Caki2 (cell line): ENCODE measurements at regions not wholly inside any gene's neighbourhood (a gene's known extent, or its start where the extent isn't known, plus 50 kb on each side); places are given as distances from the start of the nearest gene placed in this dataset.
"Not testable (repeated sequence)": the region's sequence is repeated elsewhere in the genome, so short reads cannot be mapped to it uniquely, and the experiment has no call there.

ENCODE experiments used
- DNase-seq: peaks from one replicate; pipeline ENCODE4 v3.0.0-alpha.2; 2015; ENCODE audit warnings: low read depth
- in situ Hi-C: cut with HindIII; loops from 2 replicates; pipeline ENCODE4 v1.10.0; 2016; ENCODE audit warnings: low sequenced_read_pairs, low pct_unique_long_range_greater_than_20kb, mixed read lengths

GRCh38 chr17:77833769-77834168 is 124.7 kb upstream of the TNRC6C start:
- in situ Hi-C loops, result no loop called here
- DNase-seq, result no peak

GRCh38 chr17:77834170-77835115 is 124.1 kb upstream of the TNRC6C start:
- peak; percentile 63 for DNase-seq
- in situ Hi-C loops, result no loop called here

DNA sequence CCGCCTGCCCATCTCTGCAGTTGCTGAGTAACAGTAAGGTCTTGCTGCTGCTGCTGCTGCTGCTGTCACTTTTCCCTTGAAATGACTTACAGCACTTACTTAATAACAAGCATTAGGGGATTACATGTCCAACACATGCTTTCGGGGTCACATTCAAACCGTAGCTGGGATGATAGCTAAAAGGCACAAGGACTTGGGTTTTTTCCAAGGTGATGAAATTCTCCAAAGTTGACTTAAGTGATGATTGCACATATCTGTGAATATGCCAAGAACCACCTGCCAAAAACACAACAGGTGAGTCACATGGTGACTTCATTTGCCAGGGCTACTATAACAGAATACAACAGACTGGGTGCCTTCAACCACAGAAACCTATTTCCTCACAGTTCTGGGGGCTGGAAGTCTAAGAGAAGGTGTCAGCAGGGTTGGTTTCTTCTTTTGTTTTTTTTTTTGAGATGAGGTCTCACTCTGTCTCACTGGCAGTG is 121.9 kb upstream of the TNRC6C start:
- DNase-seq, result peak; percentile 77
- in situ Hi-C loops, result no loop called here

DNA sequence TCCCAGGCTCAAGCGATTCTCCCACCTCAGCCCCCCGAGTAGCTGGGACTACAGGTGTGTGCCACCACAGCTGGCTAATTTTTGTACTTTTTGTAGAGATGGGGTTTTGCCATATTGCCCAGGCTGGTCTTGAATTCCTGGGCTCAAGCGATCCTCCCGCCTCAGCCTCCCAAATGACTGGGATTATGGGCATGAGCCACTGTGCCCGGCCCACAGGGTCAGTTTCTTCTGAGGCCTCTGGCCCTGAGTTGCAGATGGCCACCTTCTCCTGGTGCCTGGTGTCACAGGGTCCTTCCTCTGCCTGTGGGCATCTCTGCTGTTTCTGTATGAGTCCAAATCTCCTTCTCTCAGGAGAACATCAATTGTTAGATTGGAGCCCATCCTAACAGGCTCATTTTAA is 121.4 kb upstream of the TNRC6C start:
- DNase-seq, in situ Hi-C loops: not testable (repeated sequence)

DNA sequence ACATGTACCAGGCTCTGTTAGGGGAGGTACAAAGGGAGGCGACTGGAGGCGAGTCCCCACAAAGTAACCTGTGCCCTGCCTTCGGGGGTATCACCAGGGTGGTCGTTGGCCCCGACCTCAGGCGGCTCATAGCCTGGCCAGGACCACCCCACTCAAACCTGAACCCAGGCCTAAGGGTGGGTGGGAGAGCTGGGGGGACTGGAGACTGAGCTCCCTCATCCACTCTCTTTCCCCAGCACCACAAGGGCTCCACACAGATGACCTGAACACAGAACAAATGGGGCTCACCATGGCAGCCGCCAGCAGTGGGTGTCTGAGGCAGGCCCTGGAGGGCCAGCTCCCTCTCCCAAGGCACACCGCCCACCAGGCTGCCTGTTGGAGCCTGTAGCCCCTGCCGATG is 120.6 kb upstream of the TNRC6C start:
- no peak for DNase-seq
- in situ Hi-C loops, result no loop called here

GRCh38 chr17:77838748-77839697 is 119.5 kb upstream of the TNRC6C start:
- in situ Hi-C loops, result no loop called here

DNA sequence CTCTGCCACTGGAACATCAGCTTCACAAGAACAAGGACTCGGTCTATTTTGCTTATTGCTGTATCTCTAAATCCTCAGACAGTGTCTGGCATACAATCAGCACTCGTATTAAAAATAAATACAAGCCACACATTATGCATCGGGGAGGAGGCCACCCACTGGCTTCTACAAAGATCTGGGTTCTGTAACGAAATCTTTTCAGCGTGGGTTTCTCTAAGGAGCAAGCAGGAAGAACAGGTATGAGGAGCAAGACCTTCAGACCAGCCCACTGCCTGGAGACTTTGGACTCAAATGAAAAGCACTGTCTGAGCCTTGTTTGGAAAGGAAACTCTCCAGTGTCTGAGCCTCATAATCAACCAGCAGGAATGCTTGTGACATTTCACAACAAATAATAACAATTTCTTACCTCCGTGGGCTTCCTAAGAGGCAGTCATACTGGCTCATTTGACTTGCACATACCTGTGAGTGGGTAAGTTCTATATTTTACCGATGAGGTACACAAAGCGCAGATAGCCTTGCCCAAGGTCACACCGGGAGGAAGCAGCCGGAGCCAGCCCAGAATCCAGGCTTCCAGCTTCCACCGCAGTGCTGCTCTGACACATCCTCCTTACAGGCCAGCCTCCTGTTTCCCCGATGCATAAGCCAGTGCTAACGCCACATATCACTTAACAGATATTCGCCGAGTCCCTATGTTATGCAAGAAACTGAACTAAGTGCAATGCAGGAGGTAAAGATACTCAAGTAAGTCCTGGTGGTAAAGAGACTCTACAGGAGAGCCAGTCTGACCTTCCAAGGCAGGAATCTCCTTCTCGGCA is 118.6 kb upstream of the TNRC6C start:
- in situ Hi-C loops, result no loop called here
- no peak for DNase-seq

More at GRCh38 chr17:77838748-77839697, 119.5 kb upstream of the TNRC6C start:
- no peak for DNase-seq

- in situ Hi-C loops, result no loop called here
- DNase-seq, result no peak
These were observed 117.9 kb upstream of the TNRC6C start for GRCh38 chr17:77840513-77841165.

- in situ Hi-C loops, result no loop called here
- no peak for DNase-seq
These were observed 116.6 kb upstream of the TNRC6C start for GRCh38 chr17:77841742-77842527.

DNA sequence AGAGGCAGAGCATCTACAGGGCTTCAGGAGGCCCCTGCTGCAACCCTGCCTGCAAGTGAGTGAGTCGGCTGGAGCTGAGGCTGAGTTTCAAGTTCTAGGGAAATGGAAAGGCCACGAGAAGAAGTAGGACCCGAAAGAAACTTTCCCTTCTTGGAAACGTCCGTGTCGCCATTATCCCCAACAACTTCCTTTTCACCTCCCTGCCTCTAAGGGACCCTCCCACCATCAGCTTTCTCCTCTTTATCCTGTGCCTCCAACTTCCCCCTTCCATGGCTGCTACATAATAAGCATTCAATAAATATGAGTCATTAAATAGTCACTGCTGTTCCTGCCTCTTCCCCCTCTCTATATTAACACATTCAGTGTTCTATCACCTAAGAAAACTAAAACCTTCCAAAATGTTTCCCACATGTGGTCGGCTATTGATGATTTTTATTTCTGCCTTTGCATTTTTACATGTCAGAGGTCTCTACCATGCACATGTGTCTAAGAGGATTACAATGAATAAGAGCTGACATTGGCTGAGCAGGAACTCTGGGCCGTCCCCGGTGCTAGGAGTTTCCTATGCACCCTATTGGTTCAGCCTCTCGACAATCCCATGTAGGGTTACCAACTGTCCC is 115.9 kb upstream of the TNRC6C start:
- DNase-seq, result peak; percentile 47
- in situ Hi-C loops, result no loop called here

GRCh38 chr17:77843255-77843895 is 115.1 kb upstream of the TNRC6C start:
- in situ Hi-C loops, result not testable (repeated sequence)
- peak; percentile 47 for DNase-seq

DNA sequence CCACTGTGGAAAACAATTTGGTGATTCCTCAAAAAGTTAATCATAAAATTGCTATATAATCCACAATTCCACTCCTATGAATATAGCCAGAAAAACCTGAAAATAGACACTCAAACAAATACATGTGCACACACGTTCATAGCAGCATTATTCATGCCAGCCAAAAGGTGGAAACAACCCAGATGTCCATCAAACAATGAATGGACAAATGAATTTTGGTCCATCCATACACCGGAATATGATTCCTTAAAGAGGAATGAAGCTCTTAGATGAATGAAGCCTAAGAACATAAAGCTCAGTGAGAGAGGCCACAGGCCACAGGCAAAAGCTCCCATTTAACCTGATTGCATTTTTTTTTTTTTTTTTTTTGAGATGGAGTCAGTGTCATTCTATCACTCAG is 114.6 kb upstream of the TNRC6C start:
- in situ Hi-C loops, result no loop called here
- no peak for DNase-seq

DNA sequence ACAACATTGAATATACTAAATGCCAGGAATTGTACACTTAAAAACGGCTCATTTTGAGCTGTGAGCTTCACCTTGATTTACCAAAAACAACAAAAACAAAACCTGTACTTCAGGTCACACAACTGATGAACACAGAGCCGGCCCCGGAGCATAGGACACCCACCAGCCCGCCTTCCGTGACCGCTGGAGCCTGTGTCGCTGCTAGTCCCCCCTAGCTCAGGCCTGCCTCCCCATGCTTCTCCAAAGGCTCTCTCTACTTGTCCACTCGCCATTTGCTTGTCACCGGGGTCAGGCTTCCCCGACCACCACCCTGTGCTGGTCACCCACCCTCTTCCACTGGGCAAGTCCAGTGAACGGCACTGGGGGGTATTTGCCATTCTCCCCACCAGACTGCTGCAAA is 113.8 kb upstream of the TNRC6C start:
- in situ Hi-C loops, result no loop called here
- DNase-seq, result no peak

GRCh38 chr17:77845541-77846225 is 112.8 kb upstream of the TNRC6C start:
- in situ Hi-C loops, result no loop called here
- DNase-seq, result no peak

GRCh38 chr17:77846531-77847085 is 111.9 kb upstream of the TNRC6C start:
- no peak for DNase-seq
- in situ Hi-C loops, result no loop called here
